Activated CD8-positive, alpha-beta memory T cell treated with anti-CD3 and anti-CD28 coated beads, Interleukin-2, amount 50 U/mL, for 24 hours (primary cell): ENCODE measurements at regions not wholly inside any gene's neighbourhood (a gene's known extent, or its start where the extent isn't known, plus 50 kb on each side); places are given as distances from the start of the nearest gene placed in this dataset.

ENCODE experiments used
- DNase-seq: peaks from one replicate; pipeline ENCODE4 v3.0.0-alpha.2; 2020; ENCODE audit errors: extremely low read depth

DNA sequence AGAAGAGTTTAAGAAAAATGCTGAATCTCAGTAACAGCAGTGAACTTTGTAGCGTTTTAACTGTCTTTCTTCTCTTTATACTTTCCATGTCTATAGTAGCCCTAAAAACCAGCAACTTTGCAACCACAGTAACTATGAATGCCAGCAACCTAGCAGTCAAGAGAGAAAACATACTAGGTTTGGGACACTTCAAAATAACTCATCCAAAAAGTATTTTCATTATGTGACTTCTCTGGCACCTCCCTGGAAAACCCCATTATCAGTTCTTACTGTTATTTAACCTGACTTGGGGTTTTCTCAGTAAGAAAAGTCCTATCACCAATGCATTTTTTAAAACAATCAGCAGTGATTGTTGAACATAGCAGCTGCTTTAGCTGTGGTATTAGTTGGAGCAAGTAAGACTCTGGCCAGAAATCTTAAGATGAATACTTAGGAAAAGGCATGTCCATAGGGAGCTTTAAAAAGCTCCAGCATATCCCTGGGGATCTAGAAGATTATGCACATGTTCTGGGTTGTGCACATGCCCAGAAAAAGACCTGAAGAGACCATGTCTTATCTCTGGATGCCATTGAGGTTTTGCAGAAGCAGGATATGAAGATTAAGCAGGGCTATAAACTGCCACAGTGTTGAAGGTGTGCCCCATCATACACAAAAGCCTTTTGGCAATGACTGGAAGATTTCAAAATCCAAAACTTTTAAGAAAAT is 411.3 kb downstream of the CMPK2 start:
- DNase-seq, result no peak

DNA sequence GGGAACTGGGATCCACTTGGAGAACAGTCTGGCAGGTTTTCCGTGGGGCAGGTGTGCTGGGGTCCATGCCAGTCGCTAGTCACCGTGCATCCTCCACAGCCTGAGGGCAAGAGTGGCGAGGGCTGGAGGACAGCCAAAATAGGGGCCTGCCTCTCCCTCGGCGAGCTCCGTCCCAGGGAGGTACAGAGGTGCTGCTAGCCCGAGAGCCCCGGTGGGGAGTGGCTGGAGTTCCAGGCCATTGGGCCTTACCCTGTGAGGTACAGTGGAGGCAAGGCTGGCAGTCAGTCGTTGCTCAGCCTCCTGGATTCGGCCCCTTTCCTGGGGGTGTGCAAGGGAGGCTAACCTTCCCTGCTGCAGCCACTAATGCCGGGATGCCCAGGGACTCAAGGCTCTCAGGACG is 406.6 kb downstream of the CMPK2 start:
- DNase-seq, result no peak

DNA sequence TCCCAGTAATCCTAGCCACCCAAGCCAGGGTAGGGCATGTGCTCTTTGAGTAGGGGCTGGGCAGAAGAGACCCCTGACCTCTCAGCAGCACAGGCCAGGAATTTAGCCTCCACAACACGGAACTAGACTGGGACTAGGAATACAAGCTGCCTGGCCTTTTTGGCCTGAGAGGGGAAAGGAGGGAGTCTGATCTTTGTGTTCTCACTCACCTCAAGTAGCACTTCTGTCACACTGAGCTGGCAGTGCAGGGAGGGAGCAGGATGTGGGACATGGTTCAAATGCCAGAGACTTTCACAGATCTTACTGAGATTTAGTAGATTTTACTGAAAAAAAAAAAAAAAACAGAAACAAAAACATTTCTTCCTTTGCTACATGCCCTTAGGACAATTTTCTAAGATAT is 395.2 kb downstream of the CMPK2 start:
- DNase-seq, result no peak

DNA sequence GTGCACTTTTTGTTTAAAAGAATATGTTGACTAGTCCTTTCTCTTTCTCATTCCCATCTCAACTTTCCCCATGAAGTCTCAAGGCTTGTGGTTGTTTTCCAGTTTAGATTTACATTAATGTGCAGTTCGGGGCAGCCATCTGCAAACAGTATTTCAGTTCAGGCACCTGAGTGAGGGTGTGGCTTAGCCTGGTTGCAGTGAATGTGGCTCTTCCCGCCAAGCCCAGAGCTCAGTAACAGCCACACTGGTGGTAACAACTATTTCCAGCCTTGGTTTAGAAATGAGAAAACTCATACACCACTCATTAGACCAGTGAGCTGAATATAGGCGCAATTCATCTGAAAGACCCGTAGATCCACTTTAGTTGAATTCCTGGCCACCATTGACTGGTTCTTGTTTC is 394.3 kb downstream of the CMPK2 start:
- DNase-seq, result no peak

DNA sequence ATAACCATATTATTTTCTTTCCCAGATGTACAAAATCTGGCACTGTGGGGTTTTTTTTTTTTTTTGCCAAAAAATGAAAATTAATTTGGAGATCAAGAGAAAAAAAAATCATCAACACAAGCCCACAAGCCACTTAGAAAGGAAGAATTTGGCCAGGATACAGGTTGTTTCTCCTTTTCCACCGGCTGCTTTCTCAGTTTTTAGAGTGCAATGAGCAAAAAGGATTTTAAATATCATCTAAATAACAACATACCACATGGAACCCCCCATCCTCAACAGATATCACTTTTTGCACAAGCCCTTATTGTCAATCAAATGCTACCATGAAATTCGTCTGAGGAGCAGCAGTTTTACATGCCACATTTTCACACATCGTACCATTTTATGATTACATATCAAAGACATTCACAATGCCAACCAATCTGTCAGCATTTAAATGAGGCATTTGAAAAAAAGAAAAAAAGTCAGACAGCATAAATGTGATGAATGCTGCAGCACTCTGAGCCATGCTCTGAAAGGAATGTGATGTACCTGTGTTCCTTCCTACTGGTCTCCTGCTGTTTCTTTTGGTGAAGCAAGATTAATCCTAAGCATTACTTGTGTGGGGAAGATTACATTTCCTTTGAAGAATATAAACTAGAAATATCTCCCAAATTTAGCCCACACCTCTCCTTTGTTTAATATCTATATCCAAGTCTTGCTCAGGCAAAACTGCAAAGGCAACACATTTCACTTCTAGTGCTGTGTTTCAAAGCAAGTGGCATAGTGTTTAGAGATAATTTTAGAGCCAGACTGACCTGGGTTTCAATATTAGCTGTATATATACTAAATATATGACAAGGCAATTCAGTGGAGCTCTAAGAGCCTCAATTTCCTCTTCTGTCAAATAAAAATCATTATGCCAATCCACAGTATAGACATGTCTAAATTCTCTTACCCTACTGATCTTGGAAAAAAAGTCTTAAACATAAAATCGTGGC is 391.3 kb downstream of the CMPK2 start:
- DNase-seq, result no peak

DNA sequence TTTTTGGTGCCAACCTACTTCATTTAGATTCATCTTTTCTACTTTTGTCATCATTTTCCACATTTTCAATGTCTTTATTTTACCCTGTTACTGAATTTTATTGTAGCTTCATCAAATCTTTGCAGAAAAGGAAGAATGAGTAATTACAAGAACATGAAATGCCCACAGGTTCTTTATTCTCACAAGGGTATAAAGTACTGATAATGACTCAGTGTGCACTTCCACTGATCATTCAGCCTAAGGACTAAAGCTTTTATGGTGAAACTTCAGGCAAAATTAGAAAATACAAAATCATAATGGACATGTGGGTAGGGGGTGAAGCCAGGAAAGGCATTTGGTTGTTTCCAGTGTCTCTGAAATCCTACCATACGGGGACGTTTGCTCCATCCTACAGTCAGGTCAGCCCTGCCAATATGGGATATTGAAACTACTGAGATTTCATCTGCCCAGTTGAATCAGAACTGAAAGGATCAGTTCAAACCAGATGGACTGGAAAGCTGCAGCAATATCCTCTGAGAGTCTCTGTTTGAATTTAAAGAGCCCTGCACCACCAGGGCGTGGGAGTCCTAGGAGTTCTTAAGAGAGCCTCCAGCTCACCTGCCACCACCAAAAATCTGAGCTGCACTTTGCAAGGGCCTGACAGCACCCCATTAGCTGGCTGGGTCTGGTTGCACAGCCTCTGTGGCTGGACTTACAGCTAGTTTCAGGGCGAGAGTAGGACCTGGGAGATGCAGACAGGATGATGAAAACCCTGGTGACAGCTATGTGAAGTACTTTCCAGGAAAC is 390.4 kb downstream of the CMPK2 start:
- DNase-seq, result no peak

DNA sequence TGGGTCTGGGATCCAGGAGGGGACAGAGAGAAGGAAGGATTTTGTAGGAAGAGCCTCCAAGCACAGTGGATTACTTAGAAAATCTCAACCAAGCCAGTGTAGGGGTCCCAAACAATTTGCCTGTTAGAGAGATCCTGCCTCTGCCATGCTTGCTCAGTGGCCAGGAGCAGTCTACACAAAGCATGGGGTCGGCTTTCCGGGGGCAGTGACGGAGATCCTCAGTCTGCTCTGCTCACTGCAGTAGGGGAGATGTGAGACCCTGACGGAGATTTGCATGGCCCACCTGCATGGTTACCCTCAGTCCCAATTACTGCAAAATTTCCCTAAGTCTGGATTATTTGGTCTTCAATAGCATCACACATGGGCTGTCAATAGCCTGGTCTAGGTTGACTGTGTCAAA is 385.2 kb downstream of the CMPK2 start:
- no peak for DNase-seq

DNA sequence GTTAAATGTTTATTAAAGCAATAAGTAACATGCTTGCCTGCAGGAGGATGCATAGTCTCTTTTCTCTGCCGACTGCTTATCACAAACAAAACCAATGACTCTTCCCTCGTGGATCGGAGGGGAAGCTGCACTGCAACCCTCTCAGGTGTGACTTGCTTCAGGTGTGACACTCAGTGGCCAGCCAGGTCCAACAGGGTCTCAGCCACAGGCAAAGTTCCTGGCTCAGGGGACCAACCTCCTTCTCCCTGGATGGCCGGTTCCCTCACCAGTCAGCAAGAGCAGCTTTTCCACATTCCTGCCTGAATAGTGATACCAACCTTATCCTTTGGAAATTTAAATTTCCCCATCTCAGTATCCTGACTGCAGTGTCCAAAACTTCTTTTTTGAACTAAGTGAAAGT is 383.5 kb downstream of the CMPK2 start:
- DNase-seq, result no peak

DNA sequence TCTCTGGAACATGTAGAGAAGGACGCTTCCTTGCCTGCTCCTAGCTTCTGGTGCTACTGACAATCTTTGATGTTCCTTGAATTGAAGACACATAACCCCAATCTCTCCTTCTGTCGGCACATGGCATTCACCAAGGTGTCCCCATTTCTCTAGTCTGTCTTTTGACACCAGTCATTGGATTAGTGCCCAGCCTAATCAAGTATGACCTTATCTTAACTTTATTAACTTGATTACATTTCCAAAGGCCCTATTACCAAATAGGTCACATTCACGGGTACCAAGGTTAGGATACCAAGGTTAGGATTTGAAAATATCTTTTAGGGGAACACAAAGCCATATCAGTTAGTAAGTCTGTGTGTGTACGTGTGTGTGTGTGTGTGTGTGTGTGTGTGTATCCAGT is 377.9 kb downstream of the CMPK2 start:
- no peak for DNase-seq

DNA sequence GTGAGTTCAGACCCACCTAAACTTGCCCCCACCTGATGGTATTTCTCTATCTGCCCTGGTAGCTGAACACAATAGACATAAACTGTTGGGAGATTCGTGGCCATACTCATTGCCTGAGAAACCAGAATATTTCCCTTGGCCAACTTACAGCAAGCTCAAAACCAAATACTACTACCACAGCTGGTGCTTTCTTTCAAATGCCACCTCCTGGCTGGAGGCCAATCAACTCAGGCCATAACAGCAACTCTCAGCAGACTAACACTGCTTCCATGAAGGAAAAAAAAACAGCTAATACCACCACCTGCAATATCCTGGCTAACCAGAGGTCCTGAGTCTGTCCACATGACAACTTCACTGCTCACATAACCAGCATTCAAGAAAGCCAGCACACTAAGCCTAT is 373.1 kb downstream of the CMPK2 start:
- no peak for DNase-seq

DNA sequence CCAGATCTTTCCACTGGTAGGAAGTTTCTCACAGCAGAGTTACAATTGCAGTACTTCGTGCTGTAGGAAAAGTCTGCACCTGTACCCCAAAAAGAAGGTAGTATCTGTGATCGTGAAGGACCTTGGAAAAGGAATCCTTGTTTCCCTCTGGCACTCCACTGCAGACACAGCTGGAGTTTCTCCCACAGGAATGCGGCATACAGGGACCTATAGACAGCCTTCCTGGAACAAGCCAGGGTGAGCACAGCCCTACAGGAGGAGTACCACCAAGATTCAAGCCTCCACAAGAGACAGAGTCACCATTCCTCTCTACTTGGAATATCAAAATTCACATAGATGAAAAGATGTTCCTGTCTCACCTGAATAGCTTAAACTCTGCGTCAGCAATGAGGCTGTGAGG is 372.4 kb downstream of the CMPK2 start:
- DNase-seq, result no peak

DNA sequence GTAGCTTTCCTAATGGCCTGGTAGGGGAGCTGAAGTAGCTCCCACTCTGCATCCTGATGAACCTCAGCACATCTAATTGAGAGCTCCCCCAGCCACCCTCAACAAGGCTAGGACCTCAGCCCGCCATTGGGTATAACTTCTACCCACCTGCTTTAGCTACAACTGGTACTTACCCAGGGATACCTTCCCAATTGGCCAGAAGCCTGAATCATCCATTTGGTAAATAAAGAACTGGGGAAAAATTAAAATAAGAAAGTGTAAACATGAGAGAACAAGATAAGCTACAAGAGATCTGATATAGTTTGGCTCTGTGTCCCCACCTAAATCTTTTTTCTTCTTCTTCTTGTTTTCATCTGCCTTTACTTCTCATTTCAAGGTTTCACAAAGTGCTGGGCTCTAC is 372.0 kb downstream of the CMPK2 start:
- DNase-seq, result no peak

DNA sequence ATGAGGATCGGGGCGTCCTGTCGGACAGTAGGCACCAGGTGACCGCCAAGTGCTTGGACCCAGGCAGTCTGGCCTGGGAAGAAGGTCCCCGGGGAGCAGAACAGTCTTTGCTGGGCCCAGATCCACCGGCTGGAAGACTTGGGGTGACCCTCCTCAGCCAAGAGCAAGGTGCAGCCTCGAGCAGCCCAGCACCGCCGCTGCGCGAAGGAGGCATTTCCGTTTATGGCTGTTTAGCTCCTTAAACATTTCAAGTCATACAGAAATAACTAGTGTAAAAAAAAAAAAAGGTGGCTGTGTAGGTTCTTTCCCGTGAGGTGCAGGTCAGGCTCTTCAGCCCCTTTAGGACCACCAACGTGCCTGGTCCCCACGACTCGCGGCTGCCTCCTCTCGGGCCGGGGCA is 370.2 kb downstream of the CMPK2 start:
- DNase-seq, result no peak

DNA sequence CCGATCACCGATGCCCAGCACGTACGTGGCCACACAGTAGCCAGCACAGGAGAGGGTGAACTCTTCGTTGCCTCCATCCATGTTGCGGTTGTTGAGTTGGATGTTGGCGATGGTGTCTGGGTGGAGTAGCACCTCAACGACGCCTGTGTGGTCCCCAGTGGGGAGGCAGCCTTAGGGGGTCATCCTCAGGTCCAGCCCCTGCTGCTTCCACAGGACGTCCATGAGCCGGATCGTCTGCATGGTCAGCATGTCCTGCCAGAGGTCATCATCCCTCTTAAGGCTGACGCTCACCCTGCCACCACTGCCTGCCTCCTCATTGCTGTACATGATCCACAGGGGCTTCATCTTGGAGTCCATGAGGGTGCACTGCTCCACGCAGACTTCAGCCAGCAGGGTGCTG is 369.3 kb downstream of the CMPK2 start:
- DNase-seq, result no peak

DNA sequence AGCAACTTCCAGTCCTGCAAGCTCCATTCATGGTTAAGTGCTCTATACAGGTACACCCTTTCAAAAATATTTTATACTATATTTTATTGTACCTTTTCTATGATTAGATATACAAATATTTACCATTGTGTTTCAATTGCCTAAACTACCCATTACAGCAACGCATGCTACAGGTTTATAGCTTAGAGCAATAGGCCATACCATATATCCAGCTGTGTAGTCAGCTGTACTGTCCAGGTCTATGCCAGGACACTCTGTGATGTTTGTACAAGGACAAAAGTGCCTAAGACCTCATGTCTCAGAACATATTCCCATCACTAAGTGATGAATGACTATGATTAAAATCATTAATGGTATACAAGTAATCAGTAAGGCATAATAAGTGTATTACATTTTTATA is 368.7 kb downstream of the CMPK2 start:
- DNase-seq, result no peak

DNA sequence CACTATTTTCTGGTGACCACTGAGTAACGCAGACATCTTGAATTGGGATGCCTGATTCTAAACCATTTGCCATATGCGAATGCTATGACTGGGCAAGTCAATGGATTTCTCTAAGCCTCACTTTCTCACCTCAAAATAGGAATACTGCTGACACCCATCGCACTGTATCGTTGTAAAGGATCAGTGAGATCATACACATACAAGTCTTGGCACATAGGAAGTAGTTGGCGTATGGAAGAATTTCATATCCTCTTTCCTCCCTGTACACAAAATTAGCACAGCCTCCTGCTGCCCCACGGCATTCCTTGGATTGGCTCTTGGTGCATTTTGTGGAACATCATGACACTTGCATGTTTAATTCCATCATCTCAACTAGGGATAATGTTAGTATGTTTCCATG is 366.9 kb downstream of the CMPK2 start:
- DNase-seq, result no peak

DNA sequence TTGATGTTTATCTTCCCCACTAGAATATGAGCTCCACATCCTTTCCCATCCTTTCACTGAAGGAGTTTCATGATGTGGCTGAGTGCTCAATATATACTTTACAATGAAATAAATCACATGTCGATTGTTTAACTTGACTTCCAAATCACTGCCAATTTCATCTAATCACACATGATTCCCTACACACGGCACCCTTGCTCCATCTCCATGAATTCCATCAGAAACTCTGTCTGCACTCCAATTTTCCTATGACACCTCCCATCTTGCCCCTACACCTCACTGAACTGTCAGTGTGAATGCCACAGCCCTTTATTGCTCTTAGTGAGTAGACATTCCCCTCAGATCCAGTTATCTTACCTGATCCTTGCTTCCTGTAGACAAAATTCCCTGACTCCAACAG is 366.0 kb downstream of the CMPK2 start:
- no peak for DNase-seq

DNA sequence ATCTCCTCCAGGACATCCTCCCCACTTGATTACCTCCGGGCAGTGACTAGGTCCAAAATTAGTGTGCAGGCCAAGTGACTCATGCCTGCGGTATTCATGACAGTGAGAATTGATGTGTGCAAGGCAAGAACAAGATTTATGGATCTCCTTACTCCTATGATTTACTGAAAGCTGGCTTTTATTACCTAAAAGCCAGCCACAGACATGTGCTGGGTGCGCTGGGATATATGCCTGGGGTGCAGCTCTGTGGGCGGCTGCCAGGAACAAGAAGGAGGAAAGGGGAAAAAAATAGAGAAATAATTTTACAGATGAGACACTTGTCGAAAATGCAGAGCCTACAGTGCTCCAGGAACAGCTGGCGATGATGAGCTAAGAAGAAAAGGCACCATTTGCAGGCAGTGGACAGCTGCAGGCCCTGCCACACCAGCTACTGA is 359.3 kb downstream of the CMPK2 start:
- DNase-seq, result no peak

DNA sequence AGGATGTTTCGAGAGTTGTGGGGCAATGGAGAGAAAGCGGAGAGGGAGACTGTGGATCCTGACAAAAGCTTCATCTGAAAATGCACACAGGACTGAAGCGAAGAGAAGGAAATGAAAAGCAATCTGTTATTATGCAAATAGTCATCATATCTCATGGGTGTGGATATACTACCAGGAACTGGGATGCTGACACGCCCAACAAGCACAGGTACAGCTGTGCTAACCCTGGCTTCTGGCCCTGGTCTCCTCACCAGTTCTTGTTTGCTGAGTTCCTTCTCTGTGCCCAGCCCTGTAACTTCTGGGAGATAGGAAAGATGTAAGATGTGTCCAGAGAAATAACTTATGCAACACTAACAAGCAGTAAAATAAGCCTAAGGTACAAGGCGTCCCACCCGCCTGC is 358.8 kb downstream of the CMPK2 start:
- no peak for DNase-seq

DNA sequence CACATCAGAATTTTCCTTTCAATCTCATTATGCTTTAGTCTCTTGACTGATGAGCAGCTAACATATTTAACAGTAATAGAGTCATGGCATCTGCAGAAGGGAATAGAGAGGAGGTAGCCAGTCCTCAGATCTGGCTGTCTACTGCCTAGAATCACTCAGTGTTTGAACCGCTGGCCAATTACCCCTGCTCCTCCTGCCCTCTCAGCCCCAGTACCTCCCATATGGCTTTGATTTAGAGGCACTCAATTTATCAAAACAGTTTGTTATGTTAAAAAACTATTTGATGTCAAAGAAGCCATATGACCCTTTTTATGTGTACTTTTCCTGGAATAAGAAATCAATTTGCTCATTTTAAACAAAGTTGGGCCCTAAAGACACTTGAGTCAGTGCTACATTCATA is 355.2 kb downstream of the CMPK2 start:
- DNase-seq, result no peak

DNA sequence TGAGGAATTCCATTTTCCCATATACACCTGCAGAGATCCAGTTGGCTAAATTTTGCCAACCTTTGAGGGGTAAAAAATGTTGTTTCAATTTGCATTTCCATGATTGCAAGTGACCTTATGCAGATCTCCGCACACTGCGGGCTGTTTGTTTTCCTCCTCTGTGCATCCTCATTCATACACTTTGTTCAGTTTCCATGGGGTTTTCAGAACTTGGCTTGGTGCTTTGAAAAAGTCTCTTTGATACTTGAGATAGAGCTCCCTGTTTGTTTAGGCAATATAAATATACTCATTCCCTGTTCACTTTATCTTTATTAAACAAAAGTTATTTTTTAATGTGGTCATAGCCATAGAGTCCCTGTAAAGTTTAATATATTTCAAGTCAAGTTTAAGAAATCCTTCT is 353.1 kb downstream of the CMPK2 start:
- DNase-seq, result no peak

DNA sequence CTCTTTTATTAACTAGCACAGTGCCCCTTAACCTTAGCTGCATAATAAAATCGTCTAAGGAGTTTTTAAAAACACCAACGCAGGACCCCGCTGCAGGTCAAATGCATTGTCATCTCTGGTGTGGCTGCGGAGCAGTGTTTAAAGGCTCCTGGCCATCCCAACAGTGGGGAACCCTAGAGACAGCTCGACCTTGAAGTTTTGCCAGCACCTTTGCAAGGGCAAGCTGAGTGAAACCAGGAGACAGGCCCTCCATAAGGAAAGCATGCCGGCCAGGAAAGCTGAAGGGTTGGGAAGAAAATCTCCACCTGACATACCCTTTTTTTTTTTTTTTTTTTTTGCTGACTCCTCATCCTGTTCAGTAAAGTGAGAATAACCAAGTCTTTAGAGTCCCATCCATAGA is 349.0 kb downstream of the CMPK2 start:
- DNase-seq, result no peak
